Mammary epithelial cell (primary cell): ENCODE measurements at regions not wholly inside any gene's neighbourhood (a gene's known extent, or its start where the extent isn't known, plus 50 kb on each side); places are given as distances from the start of the nearest gene placed in this dataset.

ENCODE experiments used
- EZH2 ChIP-seq: IDR thresholded peaks from 2 replicates; pipeline ENCODE4 v1.6.1; 2012; ENCODE audit warnings: low read length, inconsistent platforms, borderline replicate concordance
- TF ChIP-seq, protein P1 (sequence below), 2 donors: IDR thresholded peaks in 1 of 2; conservative IDR thresholded peaks in 1 of 2; 2 replicates each; pipeline ENCODE4 v1.5.1; 2011 to 2012; ENCODE audit warnings: inconsistent platforms in 2 of 2, low read length in 2 of 2, mild to moderate bottlenecking in 2 of 2, control low read depth in 1 of 2, low read depth in 1 of 2; ENCODE audit not compliant: insufficient read depth in 1 of 2; ENCODE audit errors: extremely low read depth in 1 of 2

- TF ChIP-seq, protein P1, sequence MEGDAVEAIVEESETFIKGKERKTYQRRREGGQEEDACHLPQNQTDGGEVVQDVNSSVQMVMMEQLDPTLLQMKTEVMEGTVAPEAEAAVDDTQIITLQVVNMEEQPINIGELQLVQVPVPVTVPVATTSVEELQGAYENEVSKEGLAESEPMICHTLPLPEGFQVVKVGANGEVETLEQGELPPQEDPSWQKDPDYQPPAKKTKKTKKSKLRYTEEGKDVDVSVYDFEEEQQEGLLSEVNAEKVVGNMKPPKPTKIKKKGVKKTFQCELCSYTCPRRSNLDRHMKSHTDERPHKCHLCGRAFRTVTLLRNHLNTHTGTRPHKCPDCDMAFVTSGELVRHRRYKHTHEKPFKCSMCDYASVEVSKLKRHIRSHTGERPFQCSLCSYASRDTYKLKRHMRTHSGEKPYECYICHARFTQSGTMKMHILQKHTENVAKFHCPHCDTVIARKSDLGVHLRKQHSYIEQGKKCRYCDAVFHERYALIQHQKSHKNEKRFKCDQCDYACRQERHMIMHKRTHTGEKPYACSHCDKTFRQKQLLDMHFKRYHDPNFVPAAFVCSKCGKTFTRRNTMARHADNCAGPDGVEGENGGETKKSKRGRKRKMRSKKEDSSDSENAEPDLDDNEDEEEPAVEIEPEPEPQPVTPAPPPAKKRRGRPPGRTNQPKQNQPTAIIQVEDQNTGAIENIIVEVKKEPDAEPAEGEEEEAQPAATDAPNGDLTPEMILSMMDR (conservative IDR thresholded peaks at IDR 0.05 in 1 of 2, IDR thresholded peaks at IDR 0.05 in 1 of 2; ENCODE audit: extremely low read depth in 1 of 2, insufficient read depth in 1 of 2, low read depth in 1 of 2, low read length in 2 of 2) = no peak
- no peak for TF ChIP-seq EZH2
These were observed 416.9 kb upstream of the IRX4 start for GRCh38 chr5:2299388-2300220.
